ENCODE measurements at regions not wholly inside any gene's neighbourhood (a gene's known extent, or its start where the extent isn't known, plus 50 kb on each side); places are given as distances from the start of the nearest gene placed in this dataset.
"Not testable (repeated sequence)": the region's sequence is repeated elsewhere in the genome, so short reads cannot be mapped to it uniquely, and the experiment has no call there.

GRCh38 chr10:42533866-42534265, 104.5 kb downstream of the ZNF33B start:
- not testable (repeated sequence) for H3K4me3 ChIP-seq (ENCODE audit: low read length)

- no peak overlapping the region for H3K4me3 ChIP-seq (ENCODE audit: low read length)
- no peak for TF ChIP-seq ZNF274 (IDR thresholded peaks at IDR 0.05; ENCODE audit: low read depth, low read length)
These were observed 105.4 kb downstream of the ZNF33B start for GRCh38 chr10:42532996-42533395.

DNA sequence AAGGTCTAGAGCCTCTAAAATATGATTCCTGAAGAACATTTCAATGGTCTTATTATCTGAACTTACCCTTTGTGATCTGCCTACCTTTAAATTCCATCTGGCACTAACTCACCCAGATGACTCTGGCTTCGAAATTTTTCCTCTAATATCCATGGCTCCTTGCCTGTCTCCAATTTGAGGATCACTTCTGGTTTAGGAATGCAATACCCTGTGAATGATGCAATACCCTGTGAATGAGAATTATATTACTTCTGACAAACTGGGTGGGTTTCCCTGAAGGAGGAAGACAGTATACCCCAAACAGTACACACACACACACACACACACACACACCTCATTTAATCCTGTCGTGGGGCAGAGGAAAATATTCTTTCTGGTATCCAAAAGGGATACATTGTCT, 115.3 kb downstream of the ZNF33B start:
- no peak overlapping the region for H3K4me3 ChIP-seq (ENCODE audit: low read length)
- no peak for TF ChIP-seq ZNF274 (IDR thresholded peaks at IDR 0.05; ENCODE audit: low read depth, low read length)

GRCh38 chr10:42519761-42520460, 118.5 kb downstream of the ZNF33B start:
- no peak overlapping the region for H3K4me3 ChIP-seq (ENCODE audit: low read length)
- peak; percentile 44; the same call in 1 of the 2 replicates for TF ChIP-seq ZNF274 (IDR thresholded peaks at IDR 0.05; ENCODE audit: low read depth, low read length)

DNA sequence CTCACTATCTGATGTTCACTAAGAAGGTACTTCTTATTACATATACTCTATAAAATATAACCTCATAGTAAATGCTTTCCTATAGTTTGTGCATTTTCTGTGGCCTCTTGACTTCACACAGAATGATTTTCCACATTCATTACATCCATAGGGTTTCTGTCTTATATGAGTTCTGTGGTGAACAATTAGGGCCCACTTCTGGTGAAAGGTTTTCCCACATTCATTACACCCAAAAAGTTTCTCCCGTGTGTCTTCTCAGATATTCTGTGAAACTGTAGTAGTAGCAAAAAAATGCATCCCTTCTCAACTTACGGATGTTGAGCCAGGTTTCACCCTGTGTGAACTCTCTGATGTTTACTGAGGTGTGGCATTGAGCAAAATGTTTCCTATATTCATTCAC, 119.3 kb downstream of the ZNF33B start:
- TF ChIP-seq ZNF274 (IDR thresholded peaks at IDR 0.05; ENCODE audit: low read depth, low read length), result no peak
- no peak overlapping the region for H3K4me3 ChIP-seq (ENCODE audit: low read length)

DNA sequence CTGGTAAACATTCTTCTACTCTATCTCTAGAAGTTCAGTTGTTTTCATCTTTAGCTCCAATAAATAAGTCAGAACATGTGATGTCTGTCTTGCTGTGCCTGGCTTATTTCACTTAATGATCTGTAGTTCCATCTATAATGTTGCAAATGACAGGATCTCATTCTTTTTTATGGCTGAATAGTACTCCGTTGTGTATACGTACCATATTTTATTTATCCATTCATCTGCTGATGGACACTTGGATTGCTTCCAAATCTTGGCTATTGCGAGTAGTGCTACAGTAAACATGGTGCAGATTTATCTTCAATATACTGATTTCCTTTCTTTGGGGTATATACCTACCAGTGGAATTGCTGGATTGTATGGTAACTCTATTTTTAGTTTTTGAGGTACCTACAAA, 124.4 kb downstream of the ZNF33B start:
- TF ChIP-seq ZNF274 (IDR thresholded peaks at IDR 0.05; ENCODE audit: low read depth, low read length), result no peak
- H3K4me3 ChIP-seq (ENCODE audit: low read length), result no peak overlapping the region

DNA sequence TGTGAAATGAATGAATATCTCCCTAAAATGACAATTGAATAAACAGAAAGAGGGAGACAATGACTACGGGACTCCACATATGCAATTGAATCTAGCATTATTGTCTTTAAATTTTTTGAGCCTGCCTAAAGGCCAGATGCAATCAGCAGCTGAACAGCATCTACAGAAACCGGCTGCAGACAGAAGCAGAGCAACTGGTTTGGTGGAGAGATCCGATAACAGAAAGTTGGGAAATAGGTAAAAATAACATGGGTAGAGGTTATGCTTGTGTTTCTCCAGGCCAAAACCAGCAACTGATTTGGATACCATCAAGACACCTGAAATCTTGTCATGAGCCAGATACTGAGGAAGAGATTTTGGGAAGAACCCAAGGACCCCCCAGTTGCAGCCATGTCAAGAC, 146.6 kb downstream of the ZNF33B start:
- no peak for TF ChIP-seq ZNF274 (IDR thresholded peaks at IDR 0.05; ENCODE audit: low read depth, low read length)
- no peak overlapping the region for H3K4me3 ChIP-seq (ENCODE audit: low read length)

DNA sequence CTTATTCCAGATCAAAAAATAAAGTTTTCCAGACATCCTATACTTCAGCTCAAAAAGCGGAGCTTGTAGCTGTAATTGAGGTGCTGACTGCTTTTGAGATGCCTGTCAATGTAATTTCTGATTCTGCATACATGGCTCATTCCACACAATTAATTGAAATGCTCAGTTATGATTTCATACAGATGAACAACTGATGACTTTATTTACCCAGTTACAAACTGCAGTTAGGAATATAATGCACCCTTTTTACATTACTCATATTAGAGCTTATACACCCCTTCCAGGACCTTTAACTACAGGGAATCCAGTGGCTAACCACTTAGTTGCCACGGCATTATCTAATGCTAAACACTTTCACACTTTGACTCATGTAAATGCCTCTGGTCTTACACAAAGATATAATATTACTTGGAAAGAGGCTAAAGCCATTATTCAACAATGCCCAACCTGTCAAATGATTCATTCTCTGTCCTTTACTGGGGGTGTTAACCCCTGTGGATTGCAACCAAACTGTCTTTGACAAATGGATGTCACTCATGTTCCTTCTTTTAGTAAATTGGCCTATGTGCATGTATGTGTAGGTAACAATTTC, 147.3 kb downstream of the ZNF33B start:
- TF ChIP-seq ZNF274 (IDR thresholded peaks at IDR 0.05; ENCODE audit: low read depth, low read length), result no peak
- H3K4me3 ChIP-seq (ENCODE audit: low read length), result no peak overlapping the region

GRCh38 chr10:42490368-42490767, 148.0 kb downstream of the ZNF33B start:
- no peak overlapping the region for H3K4me3 ChIP-seq (ENCODE audit: low read length)
- TF ChIP-seq ZNF274 (IDR thresholded peaks at IDR 0.05; ENCODE audit: low read depth, low read length), result no peak

DNA sequence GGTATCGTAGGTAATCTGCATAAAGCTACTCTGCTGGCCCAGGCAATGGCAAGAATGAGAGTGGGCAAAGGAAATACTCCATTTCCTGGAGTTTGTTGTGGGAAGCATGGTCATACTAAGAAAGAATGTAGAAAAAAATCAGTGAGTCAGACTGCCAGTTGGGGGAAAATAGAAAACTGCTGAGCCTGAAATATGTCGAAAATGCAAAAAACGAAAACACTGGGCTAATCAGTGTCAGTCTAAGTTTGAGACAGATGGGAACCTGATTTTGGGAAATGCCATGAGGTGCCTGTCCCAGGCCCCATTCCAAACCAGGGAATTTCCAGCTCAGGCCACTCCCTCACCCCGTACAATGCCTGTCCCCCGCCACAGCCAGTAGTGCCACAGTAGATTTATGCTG, 150.0 kb downstream of the ZNF33B start:
- no peak for TF ChIP-seq ZNF274 (IDR thresholded peaks at IDR 0.05; ENCODE audit: low read depth, low read length)
- no peak overlapping the region for H3K4me3 ChIP-seq (ENCODE audit: low read length)

GRCh38 chr10:42482411-42482810, 156.0 kb downstream of the ZNF33B start:
- no peak overlapping the region for H3K4me3 ChIP-seq (ENCODE audit: low read length)
- TF ChIP-seq ZNF274 (IDR thresholded peaks at IDR 0.05; ENCODE audit: low read depth, low read length), result no peak

DNA sequence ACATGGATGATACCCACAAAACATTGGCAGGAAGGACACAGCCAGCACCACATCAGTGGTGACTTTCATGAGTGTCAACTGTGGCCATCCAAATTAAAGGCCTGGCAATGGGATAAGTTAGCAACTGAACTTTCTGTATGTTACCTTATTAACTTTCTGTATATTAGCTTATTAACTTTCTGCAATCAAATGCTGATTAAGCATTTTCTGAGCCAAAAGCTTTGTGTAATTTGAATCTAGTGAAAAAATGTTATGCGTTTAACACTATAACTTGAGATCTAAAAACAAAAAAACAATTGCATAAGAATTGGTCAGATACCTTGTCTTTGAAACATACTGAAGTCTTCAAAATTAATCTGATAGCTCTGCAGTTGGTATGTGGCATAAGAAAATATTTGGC, 159.3 kb downstream of the ZNF33B start:
- TF ChIP-seq ZNF274 (IDR thresholded peaks at IDR 0.05; ENCODE audit: low read depth, low read length), result no peak
- no peak overlapping the region for H3K4me3 ChIP-seq (ENCODE audit: low read length)

GRCh38 chr10:42477170-42477569, 161.2 kb downstream of the ZNF33B start:
- no peak for TF ChIP-seq ZNF274 (IDR thresholded peaks at IDR 0.05; ENCODE audit: low read depth, low read length)
- H3K4me3 ChIP-seq (ENCODE audit: low read length), result no peak overlapping the region

GRCh38 chr10:42476101-42476500, 162.3 kb downstream of the ZNF33B start:
- H3K4me3 ChIP-seq (ENCODE audit: low read length), result no peak overlapping the region
- no peak for TF ChIP-seq ZNF274 (IDR thresholded peaks at IDR 0.05; ENCODE audit: low read depth, low read length)

GRCh38 chr10:42475168-42476098, 162.9 kb downstream of the ZNF33B start:
- TF ChIP-seq ZNF274 (IDR thresholded peaks at IDR 0.05; ENCODE audit: low read depth, low read length), result no peak
- H3K4me3 ChIP-seq (ENCODE audit: low read length), result no peak overlapping the region

All from GM08714 (cell line).